ENCODE measurements at regions not wholly inside any gene's neighbourhood (a gene's known extent, or its start where the extent isn't known, plus 50 kb on each side); places are given as distances from the start of the nearest gene placed in this dataset.

DNA sequence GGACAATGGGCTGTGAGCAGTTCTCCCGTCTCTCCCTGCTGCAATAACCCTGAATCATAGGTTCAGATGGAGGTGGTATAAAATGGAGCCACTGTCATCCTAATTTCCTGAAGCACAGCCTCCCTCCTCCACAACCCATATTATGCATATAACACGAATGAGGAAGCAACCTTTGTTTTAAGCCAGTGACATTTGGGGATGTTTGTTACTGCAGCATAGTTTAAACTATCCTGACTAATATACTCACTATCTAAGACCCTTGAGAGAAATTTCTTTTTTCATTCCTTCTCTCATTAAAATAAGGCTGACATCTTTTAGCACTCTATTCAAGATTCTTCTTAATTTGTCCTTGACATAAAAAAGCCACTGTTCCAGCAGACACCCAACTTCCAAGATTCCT, 413.4 kb downstream of the SOX9 start:
- no peak for DNase-seq

DNA sequence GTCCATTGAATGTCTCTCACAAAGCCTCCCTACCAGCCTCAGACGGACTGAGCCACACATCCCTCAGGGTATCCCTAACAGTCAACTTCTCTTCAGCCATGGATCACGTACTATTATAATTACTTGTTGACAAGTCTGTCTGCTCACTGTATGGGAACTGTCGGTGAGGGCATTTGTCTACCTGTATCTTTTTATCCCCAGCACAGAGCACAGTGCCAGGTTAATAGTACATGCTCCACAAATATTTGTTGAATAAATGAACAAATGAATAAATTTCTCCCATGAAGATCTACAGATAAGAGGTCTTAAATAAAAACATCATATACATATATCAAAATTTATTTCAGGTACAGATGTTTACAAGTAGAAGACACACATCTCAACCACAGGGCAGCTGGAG, 414.0 kb downstream of the SOX9 start:
- DNase-seq: no peak

DNA sequence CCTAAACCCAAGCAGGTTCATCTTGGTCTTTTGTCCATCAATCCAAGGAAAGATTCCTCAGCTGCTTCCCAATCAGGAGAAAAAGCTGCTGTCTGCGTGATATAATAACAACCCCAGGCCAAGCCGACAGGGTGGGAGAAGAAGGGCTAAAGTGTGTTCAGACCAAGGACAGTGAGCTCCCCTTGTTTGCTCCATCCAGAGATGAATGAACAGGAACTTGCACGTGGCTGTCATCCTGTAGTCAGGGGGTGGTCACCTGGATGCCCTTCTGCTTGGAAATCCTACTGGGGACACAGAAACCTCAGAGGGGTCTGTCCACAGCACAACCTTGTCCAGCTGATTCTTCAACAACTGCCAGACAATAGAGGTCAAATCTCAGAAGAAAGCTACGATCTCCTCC, 414.5 kb downstream of the SOX9 start:
- DNase-seq: no peak

DNA sequence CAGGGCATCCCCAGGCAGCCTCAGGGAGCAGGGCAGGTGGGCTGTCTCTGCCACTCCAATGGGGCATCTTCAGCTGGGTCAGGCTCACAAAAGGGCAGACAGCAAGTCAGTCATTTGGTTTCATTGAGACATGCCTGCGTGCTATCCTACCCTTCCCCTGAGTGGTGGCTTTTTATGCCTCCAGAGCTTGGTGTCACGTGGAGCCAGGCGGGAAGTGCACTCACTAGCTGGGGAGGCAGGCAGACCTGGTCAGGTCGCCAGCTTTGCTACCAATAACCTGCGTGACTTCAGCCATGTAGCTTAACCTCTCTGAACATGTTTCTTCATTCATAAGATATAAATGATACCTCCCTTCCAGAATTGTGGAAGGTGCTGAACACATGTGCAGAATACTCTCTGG, 415.0 kb downstream of the SOX9 start:
- no peak for DNase-seq

DNA sequence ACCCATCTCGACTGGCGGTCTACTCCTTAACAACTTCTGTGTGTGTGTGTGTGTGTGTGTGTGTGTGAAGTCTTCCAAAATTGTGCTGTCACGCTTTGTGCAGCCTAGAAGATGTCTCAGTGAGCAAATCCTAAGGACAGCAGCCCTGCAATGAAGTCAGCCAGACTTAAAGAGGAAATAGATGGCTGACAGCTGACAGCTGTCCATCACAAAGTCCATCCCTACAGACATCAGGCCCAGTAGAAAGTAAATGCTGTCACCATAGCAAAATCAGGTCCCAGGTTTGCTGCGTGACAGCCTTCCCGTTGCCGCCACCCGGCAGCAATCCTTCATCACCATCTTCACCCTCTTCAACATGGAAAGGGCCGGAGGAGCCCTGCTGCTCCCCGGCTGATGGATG, 416.0 kb downstream of the SOX9 start:
- no peak for DNase-seq

DNA sequence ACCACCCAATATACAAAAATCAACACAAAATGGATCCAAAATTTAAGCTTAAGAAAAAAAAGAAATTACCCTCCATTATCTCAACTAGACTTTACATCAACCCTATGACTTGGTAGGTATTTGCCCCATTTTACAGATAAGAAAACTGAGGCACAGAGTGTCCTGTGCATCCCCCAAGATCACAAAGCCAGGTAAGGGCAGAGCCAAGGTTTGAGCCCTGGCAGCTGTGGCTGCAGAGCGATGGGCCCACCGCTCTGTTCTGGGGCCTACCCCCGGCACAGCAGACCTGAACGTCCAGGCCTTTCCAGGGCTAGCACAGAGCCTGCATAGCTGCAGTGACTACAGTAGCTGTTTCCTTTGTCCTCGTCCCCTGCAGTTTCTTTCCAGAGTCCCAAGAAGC, 417.6 kb downstream of the SOX9 start:
- DNase-seq: no peak

DNA sequence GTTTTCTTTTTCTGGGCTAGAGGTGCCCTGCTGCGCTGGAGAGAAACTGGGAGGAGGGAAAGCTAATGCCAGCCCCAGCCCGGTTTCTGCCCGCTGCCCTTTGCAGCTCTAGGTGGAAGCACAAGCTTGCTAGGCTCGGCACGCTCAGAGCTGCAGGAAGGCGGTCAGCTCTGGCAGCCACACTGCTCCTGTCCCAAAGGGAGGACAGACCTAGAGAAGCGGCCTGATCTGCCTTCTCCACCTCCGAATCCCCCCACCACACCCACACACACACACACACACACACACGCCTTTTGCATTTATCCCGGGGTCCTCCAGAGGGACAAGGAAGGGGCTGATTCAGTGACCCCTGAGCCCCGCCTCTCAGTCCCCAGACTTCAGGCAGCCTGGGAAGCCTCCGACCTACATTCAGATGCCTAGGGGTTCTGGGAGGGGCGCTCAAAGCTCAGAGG, 418.1 kb downstream of the SOX9 start:
- no peak for DNase-seq

DNA sequence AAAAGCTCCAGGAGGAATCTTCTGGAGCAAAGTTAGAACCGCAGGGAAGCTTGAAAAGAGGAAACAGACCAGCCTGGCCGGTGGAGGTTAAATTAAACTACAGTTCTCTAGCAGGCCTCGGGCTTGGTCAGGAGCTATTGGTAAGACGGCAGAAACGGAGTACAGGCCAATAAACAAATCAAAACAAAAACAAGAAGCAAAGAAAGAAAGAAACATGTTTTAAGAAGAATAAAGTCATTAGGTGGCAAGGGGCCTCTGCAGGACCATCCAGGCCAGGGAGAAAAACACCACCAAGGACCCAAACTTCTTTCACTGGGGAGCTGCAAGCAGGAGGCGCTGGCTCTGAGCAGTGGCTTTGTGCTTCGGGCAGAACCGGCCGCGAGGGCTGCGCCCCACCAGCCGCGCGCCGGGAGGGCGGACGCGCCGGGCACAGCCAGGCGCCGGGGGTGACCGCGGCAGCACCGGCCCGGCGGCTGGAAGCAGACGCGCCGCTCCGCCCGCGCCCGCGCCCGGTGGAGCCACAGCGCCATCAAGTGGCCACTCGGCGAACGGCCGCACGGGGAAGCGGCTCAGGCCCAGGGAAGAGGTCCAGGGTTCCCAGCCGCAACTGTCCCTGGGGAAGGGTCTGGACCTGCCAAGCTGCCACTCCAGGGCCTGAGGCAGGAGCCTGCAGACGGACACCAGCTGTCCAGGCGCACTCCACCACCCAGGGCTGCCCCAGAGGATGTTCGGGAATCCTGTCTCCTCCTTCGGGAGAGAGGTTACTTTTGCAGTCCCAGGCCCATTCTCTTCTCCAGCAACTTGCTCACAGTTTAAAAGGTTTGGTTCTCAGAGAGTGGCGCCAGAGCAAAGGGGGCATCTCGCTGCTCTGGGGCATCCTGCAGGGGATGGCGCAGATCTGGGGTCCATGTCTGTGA, 419.4 kb downstream of the SOX9 start:
- DNase-seq: no peak

DNA sequence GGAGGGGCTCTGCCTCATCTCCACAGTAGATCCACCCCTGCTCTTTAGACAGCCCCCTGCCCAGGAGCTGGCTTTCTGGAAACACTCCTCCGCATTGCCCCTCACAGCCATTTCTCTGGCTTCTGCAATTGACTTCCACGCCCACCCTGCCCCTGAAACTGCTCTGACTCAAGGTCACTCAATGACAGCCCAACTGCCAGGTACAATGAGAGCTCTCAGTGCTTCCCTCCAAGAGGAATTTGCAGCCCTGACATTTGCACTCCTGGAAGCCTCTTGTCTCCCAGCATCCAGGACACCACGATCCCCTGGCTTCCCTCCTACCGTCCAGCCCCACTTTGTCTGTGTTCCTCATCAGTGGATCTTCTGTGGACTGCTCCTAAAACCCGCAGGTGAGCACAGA, 421.5 kb downstream of the SOX9 start:
- DNase-seq: no peak

DNA sequence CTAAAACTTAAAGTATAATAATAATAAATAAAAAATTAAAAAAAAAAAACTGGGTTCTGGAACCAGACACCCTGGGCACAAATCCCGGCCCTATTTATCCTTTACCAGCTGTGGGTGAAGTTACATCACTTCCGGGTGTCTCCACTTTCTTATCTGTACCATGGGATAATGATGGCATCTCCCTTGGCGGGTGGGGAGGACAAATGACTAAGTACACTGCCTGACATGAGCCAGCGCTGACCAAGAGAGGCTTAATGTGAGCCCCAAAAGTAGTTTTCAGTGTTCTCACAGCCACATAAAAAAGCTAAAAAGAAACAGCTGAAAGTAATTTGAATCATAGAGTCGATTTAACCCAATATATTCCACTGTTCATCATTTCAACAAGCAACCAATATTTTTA, 424.9 kb downstream of the SOX9 start:
- DNase-seq: no peak

DNA sequence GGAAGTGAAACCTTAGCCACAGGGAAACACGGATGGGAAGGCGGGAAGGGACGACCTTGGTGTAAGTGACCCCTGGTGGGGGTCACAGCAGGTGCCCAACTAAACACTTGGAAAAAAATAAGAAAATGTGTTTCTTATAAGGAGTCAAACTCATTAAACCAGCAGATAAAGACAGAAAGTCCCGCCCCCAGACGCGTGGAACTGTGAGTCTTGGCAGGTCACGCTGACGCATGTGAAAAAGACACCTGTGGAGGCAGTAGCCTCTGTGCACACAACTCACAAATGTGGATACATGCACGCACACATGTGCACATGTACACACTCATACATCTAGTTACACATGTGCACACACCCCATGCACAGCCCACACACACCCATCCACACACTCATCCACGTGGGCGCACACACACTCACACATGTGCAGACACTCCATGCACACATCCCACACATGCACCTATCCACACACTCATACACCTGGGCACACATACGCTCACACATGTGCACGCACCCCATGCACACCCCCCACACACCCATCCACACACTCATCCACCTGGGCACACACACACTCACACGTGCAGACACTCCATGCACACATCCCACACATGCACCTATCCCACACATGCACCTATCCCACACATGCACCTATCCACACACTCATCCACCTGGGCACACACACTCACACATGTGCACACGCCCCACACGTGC, 432.4 kb downstream of the SOX9 start:
- DNase-seq: no peak

DNA sequence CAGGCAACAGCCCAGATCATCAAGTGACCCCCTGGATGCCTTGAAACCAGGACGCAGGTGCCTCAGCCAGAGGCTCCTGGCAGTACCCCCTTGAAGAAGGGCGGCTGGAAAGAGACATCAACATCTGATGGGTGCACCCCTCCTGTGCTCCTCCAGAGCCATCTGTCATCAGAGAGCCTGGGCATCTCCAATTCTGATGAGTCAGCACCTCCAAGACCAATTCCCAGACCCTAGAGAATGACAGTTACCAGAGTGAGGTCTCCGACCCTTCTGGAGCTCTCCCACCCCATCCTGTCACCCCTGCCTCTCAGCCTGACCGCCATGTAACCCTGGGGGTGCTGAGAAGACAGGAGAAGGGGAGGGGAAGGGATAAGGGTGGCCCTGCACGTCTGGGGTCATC, 433.7 kb downstream of the SOX9 start:
- DNase-seq: no peak

DNA sequence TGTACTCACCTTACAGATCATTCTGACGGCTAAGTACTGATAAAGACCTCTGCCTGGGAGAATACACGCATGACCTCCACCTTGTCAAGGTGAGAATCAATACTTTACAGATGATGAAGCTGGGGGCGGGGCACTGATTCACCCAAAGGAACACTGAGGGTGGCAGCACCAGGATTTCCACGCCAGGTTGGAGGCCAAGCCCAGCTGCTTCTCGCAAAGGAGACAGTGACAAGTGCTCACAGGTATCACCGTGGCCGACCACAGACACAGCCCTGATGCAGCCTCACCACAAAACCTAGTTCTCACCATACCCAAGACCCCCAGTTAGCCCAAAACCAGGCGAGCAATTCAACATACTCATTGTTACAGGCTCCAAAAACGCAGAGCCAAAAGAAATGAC, 434.2 kb downstream of the SOX9 start:
- no peak for DNase-seq

DNA sequence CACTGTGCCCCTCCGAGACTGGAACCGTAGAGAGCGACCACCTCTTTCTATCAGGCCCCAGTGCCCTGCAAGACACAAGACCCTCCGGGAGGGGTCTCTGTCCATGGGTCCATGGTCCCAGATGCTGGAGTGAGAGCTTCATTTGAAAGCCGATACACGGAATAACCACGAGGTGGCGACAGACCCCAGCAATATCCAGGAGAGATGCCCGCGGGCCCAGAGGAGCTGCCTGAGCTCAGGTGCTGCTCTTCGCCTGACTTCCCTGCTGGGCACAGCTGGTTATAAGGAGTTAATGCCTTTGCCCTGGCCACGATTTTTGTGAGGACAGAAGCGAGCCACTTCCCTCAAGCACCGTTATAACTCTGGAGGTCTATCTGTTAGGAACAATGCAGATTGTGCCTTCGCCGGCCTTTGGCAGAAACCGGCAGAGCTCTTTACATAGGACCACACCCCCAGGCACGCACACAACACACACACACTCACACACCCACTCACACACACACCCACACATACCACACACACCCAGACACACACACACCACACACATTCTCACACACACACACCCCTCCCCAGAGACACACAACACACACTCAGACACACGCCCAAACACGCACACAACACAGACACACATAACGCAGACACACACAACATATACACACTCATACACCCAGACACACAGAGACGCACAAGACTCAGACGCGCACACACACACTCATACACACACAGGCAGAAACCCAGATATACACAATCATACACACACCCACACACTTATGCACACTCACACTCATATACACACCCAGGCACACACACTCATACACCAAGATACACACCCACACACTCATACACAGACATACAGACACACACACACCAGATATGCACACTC, 436.4 kb downstream of the SOX9 start:
- DNase-seq: no peak

DNA sequence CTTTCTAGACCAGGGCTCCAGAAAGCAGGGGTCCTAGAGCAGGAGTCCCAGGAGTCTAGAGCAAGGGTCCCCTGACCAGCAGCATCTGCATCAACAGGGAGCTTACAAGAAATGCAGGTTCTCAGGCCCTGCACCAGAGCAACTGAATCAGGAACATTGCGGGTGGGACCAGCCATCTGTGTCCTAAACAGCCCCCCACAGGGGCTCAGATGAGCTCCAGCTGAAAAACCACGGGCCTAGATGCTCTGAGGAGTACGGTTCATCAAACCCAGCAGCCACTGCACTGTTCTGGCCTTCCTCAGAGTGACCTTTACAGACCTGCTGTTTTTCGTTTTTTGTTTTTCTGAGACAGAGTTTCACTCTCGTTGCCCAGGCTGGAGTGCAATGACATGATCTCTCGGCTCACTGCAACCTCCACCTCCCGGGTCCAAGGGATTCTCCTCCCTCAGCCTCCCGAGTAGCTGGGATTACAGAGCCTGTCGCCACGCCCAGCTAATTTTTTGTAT, 438.2 kb downstream of the SOX9 start:
- no peak for DNase-seq

DNA sequence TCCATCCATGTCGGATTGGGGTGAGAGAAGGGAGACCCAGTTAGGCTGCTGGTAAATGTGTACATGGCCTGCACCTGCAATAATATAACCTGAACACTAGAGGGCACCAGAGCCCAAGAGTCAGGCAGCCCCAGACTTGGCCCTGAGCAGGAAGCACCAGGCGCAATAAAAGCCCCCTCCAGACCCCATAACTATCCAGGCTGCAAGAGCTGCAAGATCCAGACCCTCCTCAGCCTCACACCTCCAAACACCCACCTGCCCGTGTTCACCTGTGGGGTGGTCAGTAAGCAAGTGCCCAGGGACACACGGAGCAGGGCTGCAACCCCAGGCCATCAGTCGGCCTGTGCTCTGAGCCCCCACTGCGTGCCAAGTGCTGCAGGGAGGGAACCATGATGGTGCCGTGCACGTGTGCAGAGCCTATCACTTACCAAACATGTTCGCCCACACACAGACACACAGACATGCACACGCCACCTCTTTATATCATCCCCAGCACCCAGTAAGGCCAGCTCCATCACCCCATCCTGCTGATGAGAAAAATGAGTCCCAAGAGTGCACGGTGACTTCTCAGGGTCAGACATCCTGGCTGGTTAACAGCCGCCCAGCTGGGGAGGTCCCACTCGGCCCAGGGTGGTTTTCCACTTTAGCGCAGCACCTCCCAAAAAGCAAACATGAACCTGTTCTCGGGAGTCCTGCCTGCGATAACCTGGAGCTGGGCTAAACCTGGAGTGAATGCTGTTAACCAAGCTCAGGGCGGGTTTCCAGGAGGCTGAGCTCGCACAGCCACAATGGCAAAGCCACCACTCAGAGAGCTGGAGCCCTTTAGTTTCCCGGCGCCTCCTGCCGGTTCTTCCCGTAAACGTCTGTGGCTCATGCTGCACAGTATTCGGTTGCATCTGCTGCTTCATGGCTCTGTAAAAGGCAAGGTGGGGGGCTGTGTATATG, 439.8 kb downstream of the SOX9 start:
- peak; percentile 33 for DNase-seq

DNA sequence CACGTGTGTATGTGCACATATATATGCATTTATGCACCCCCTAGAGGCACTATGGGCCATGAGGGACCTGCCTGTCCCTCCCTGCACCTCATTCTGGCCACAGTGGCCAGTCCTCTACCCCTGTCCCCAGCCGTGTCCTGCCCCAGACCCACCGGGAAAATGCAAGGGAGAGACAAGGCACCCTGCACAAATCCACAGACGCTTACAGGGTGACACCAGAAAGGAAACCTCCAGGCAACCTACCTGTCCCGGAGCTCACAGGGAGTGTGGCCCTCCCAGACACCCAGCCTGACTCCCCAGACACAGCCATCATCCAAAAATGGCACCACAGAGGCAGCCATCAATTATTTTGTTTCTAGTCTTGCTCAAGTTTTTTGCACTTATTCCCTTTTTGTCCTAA, 440.4 kb downstream of the SOX9 start:
- no peak for DNase-seq

DNA sequence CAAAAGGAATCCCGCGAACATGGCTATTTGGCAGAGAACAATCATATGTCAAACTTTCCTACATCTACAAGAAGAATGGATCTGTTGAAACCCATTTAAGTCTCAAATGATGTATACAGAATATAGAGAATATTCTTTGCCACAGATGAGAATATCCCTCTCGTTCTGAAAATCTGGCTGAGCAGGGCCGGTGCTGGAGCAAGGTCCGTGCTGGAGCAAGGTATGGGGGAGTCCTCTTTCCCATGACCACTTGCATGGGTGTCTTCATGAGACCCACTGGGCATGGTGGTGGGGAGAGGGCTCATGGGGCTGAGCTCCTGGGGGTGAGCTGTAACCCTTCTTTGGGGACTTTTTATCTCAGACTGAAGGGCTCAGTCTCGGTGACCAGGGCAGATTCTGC, 440.9 kb downstream of the SOX9 start:
- no peak for DNase-seq

DNA sequence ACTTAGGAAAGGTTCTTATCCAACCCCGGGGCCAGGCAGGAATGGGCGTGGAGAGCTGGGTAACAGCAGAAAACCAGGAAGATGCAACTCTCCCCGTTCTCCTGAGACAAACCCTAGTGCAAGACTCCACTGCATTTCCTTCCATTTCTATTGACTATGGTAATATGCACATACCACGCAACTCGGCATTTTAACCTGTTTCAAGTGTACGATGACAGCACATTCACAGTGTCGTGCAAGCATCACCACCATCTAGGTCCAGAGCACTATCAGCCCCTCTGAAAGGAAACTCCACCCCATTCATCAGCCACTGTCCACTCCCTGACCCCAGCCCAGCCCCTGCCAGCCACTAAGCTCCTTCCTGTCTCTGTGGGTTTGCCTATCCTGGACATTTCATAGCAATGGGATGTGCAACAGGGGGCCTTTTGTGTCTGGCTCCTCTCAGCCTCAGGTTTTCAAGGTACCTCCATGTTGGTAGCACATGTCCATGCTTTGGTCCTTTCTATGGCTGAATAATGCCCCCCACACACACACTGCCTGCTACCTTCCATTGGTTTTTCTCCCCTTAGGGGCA, 441.9 kb downstream of the SOX9 start:
- no peak for DNase-seq

DNA sequence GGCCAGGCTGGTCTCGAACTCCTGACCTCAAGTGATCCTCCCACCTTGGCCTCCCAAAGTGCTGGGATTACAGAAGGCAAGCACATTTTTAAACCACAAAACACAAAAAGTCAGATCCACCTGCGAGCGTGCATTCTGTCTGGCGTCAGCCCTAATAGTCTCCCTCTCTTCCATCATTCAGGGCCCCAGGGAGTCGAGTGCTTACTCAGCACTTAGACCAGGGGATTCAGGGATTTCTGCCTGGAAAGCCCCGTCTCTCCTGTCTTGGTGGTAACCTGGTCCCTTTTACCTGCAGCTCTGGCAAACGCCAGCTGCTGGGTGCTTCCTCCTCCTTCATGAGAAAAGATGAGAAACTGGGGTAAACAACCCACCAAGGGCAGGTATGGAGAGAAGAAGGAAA, 443.1 kb downstream of the SOX9 start:
- DNase-seq: no peak

DNA sequence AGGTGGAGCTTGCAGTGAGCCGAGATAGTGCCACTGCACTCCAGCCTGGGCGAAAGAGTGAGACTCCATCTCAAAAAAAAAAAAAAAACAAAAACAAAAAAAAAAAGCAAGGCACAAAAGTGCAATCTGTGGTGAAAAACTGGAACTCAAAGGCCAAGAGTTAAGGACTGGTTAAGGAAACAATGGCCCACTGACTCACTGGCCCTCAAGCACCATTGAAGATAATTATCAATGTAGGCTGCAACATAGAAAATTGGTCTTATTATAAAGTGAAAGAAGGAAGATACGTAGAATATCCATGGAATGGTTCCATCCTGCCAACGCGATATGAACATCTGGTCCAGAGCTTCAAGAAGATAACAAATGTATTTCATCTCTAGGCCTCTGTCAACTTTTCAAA, 444.2 kb downstream of the SOX9 start:
- no peak for DNase-seq

DNA sequence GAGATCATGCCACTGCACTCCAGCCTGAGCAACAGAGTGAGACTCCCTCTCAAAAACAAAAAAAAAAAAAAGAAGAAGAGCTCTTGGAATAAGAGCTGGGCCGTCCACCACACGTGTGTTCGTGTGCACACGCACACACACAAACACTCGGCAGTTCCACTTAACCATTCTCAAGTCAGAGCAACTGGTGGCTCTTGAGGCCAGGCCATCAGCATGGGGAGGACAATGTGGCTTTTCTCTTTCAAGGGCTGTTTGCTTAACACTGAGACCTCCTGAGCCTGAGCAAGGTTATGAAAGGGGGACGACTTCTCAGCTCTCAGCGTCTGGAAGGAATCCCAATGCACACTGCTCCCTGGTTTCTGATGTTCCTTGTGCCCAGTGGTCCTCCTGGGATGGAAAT, 444.9 kb downstream of the SOX9 start:
- DNase-seq: no peak

All from NCI-H1436 treated with DMSO at 0.1 percent for 48 hours (cell line).